22Rv1 (cell line): ENCODE measurements at regions not wholly inside any gene's neighbourhood (a gene's known extent, or its start where the extent isn't known, plus 50 kb on each side); places are given as distances from the start of the nearest gene placed in this dataset.

Source experiments
- ZFX ChIP-seq: fragments of 450-650 bp; IDR thresholded peaks from 2 replicates; pipeline ENCODE4 v1.6.1; 2017; ENCODE audit warnings: antibody characterized with exemption, borderline replicate concordance
- TF ChIP-seq, protein P1 (sequence below): fragments of 450-650 bp; IDR thresholded peaks from 2 replicates; pipeline ENCODE4 v1.5.1; 2017; ENCODE audit warnings: mild to moderate bottlenecking

DNA sequence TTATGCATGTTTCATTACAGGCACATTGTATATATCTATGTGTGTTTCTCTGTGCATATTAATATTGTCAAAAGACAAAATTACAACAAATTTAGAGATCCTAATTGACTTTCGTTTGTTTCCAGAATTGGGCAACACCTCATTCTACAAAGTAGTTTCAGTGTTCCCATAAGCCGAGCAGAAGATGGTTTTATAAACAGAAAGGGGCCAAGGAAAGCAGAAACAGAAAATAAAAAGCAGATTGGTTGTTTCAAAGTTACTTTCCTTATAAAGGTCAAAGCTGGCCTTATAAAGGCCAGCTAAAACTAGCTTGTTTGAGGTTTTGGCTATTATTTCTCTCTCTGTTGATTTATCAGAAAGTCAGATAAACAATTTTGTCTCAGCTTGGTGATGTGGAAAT, 116.2 kb upstream of the FGGY start:
- no peak for TF ChIP-seq ZFX
- TF ChIP-seq, protein P1, sequence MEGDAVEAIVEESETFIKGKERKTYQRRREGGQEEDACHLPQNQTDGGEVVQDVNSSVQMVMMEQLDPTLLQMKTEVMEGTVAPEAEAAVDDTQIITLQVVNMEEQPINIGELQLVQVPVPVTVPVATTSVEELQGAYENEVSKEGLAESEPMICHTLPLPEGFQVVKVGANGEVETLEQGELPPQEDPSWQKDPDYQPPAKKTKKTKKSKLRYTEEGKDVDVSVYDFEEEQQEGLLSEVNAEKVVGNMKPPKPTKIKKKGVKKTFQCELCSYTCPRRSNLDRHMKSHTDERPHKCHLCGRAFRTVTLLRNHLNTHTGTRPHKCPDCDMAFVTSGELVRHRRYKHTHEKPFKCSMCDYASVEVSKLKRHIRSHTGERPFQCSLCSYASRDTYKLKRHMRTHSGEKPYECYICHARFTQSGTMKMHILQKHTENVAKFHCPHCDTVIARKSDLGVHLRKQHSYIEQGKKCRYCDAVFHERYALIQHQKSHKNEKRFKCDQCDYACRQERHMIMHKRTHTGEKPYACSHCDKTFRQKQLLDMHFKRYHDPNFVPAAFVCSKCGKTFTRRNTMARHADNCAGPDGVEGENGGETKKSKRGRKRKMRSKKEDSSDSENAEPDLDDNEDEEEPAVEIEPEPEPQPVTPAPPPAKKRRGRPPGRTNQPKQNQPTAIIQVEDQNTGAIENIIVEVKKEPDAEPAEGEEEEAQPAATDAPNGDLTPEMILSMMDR: no peak
